Gastrocnemius medialis (tissue), 4 donors: ENCODE measurements at regions not wholly inside any gene's neighbourhood (a gene's known extent, or its start where the extent isn't known, plus 50 kb on each side); places are given as distances from the start of the nearest gene placed in this dataset.

ENCODE experiments used
- POLR2A ChIP-seq, 2 donors: fragments of 450-650 bp; IDR thresholded peaks; one replicate each; pipeline ENCODE4 v1.6.1; 2017; ENCODE audit warnings: antibody characterized with exemption in 2 of 2, mild to moderate bottlenecking in 2 of 2, moderate library complexity in 2 of 2
- TF ChIP-seq, protein P1 (sequence below), 5 experiments: fragments of 450-650 bp in 3 of 5; fragments of 200-600 bp in 2 of 5; sonication (generic) in 2 of 5; IDR thresholded peaks in 4 of 5; conservative IDR thresholded peaks in 1 of 5; 1 replicate in 4 of 5; 2 replicates in 1 of 5; pipeline ENCODE4 v1.5.1; 2016 to 2019; ENCODE audit warnings: antibody characterized with exemption in 5 of 5, mild to moderate bottlenecking in 3 of 5, moderate library complexity in 3 of 5

DNA sequence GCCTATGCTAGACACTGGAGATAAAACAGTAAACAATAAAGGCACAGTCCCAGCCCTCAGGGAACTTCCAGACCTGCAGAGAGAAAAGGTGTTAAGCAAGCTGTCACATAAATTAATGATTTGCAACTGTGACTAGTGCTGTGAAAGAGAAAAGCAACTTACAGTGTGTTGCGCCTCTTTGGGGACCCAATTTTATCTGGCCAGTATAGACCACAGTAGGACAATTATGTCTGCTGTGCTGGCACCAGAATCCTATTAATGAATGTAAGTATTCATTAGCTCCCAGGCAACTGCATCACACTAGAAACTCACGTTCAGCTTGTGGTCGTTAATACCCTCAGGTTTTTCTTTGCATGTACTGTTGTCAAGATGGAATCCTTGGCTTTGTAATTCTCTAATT, 55.3 kb upstream of the CHST9 start:
- TF ChIP-seq, protein P1, sequence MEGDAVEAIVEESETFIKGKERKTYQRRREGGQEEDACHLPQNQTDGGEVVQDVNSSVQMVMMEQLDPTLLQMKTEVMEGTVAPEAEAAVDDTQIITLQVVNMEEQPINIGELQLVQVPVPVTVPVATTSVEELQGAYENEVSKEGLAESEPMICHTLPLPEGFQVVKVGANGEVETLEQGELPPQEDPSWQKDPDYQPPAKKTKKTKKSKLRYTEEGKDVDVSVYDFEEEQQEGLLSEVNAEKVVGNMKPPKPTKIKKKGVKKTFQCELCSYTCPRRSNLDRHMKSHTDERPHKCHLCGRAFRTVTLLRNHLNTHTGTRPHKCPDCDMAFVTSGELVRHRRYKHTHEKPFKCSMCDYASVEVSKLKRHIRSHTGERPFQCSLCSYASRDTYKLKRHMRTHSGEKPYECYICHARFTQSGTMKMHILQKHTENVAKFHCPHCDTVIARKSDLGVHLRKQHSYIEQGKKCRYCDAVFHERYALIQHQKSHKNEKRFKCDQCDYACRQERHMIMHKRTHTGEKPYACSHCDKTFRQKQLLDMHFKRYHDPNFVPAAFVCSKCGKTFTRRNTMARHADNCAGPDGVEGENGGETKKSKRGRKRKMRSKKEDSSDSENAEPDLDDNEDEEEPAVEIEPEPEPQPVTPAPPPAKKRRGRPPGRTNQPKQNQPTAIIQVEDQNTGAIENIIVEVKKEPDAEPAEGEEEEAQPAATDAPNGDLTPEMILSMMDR (IDR thresholded peaks at IDR 0.05 in 4 of 5, conservative IDR thresholded peaks at IDR 0.05 in 1 of 5): no peak
- TF ChIP-seq POLR2A (IDR thresholded peaks at IDR 0.05): no peak
